ENCODE measurements at regions not wholly inside any gene's neighbourhood (a gene's known extent, or its start where the extent isn't known, plus 50 kb on each side); places are given as distances from the start of the nearest gene placed in this dataset. TPM values are rescaled to one million over a fixed set of nuclear protein-coding genes. Genes with fewer than 3 reads are reported as not detected.
"Not testable (repeated sequence)": the region's sequence is repeated elsewhere in the genome, so short reads cannot be mapped to it uniquely, and the experiment has no call there.

DNA sequence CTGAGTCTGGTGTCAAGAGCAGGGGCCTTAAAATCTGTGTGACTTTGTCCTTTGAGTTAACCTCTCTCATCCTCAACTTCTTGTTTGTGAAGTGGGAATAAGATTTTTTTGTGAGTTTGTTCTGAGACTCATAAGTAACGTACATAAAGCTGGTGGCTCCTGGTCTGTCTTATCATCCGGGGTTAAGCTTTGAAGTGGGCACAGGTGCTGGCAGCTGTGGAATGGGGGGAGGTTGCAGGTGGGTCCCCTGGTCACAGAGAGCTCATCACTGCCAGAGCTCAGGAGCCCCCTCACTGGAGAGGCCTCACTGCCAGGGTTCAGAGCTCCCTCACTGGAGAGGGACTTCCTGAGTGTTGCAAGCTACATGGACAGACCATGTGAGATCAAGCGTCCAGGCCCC, 174.1 kb downstream of the NRN1 start:
- intact Hi-C loops (cut with DNase I): no loop called here
- 84 to 88% (median 84%) methylated on average over 3 of the region's 3 CpGs for WGBS, 3 donors

DNA sequence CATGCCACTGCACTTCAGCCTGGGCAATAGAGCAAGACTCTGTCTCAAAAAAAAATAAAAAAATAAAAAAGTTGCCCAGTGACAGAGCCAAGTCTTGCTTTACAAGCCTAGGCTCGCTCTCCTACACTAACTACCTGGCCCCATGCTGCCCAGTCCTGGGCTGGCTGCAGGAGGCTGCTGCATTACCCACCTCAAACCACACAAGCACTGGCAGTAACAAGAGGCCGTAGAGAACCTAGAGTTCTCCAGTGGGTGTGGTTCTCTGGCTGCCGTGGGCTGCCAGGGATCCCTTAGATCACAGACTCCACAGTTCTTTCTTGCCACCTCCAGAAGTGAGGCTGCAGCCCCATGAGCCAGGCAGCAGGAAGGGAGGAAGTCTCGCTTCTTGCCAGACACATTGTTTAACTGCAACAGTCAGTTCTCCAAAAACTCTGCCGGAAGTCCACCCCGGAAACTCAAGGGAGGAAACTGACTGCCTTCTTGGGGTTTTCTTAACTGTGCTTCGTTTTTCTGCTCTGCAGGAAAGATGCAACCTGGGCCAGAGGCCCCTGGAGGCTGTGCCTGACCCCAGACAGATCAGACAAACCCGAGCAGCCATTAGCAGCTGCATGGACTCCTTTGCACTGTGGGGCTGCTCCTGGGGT, 175.4 kb downstream of the NRN1 start:
- H3K36me3 ChIP-seq; H3K27ac ChIP-seq; H3K27me3 ChIP-seq; DNase-seq; H3K4me3 ChIP-seq; intact Hi-C loops (cut with DNase I); H3K9me3 ChIP-seq; H3K4me1 ChIP-seq (ENCODE audit: insufficient read depth): not testable (repeated sequence)
- WGBS, 3 donors: 40 to 48% (median 42%) methylated on average over 8 of the region's 8 CpGs

More for the DNA sequence above, 174.1 kb downstream of the NRN1 start:
- Histone ChIP-seq H3K9me3 (no peaks in the 10 kb centered on the region), H3K36me3 (no peaks in the 10 kb centered on the region), H3K4me1 (ENCODE audit: insufficient read depth) (no peaks in the 10 kb centered on the region), H3K27me3 (no peaks in the 10 kb centered on the region), H3K27ac (no peak overlapping the region), H3K4me3 (no peak overlapping the region)
- TF ChIP-seq EP300 (IDR thresholded peaks at IDR 0.05) (no peak), POLR2A (IDR thresholded peaks at IDR 0.05) (no peak)
- TF ChIP-seq, protein P1, sequence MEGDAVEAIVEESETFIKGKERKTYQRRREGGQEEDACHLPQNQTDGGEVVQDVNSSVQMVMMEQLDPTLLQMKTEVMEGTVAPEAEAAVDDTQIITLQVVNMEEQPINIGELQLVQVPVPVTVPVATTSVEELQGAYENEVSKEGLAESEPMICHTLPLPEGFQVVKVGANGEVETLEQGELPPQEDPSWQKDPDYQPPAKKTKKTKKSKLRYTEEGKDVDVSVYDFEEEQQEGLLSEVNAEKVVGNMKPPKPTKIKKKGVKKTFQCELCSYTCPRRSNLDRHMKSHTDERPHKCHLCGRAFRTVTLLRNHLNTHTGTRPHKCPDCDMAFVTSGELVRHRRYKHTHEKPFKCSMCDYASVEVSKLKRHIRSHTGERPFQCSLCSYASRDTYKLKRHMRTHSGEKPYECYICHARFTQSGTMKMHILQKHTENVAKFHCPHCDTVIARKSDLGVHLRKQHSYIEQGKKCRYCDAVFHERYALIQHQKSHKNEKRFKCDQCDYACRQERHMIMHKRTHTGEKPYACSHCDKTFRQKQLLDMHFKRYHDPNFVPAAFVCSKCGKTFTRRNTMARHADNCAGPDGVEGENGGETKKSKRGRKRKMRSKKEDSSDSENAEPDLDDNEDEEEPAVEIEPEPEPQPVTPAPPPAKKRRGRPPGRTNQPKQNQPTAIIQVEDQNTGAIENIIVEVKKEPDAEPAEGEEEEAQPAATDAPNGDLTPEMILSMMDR (IDR thresholded peaks at IDR 0.05): no peak
- no peak for DNase-seq

DNA sequence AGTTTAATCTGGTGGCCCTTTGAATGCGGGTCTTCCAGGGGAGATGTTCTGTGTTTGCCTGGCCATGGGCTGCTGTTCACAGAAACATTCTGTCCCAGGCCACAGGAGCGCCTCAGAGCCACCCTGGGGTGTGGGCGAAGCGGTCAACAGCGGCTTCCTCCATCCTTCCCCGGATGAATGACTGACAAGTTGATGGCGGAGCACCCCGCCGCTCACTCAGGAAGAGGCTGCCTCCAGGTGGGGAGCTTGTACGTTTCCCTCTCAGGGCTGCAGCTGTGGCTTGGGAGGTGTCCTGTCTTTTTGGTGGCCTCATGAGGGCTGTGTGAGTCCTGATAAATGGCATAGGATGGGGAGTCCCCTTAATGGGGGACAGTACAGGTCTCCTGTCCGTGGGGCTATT, 178.4 kb downstream of the NRN1 start:
- TF ChIP-seq, protein P1 (IDR thresholded peaks at IDR 0.05): no peak
- no peak for TF ChIP-seq EP300 (IDR thresholded peaks at IDR 0.05)
- TF ChIP-seq POLR2A (IDR thresholded peaks at IDR 0.05): no peak
- no peaks in the 10 kb centered on the region for H3K36me3 ChIP-seq
- H3K9me3 ChIP-seq: no peaks in the 10 kb centered on the region
- H3K4me1 ChIP-seq (ENCODE audit: insufficient read depth): no peaks in the 10 kb centered on the region
- no peaks in the 10 kb centered on the region for H3K27me3 ChIP-seq
- no peak for DNase-seq
- intact Hi-C loops (cut with DNase I): no loop called here
- no peak overlapping the region for H3K4me3 ChIP-seq
- H3K27ac ChIP-seq: no peak overlapping the region
- 26 to 65% (median 39%) methylated on average over 11 of the region's 11 CpGs for WGBS, 3 donors

DNA sequence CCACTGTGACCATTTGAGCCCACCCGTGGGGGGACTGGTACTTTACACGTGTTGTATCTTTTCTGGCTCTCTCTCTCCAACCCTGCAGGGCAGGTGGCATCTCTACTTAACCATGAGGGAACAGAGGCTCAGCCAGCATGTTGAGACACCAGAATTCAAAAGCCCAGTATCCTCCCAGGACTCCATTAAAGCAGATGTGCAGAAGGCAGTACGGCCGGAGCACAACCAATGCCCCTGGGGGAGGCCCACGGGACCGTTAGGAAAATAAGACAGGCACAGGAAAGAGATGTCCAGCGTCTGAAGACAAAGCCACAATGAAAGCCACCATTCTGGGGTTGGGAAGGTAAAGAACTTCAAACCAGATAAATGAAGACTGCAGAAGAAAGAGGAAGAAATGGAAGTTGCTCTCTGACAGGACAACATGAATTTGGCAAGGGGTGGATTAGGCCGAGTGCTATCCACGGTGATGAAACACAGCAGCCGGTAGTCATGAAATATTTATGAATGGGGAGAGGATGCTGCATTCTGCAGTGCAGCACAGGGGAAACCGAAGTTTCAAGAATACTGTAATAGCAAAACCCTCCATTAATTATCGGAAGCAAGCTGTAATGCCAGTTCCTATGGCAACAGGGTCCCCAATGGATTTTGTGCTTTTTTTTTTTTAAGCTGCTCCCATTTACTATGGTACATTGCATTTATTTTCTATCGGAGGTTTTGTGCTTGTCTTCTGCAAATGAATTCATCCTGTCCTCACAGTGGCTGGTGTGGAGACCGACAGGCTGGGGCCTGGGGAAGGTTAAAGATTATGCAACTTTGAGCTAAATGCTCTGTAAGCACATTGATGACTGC, 179.4 kb downstream of the NRN1 start:
- Histone ChIP-seq H3K27ac (no peak overlapping the region), H3K4me1 (ENCODE audit: insufficient read depth) (no peaks in the 10 kb centered on the region), H3K4me3 (no peak overlapping the region), H3K36me3 (no peaks in the 10 kb centered on the region), H3K27me3 (no peaks in the 10 kb centered on the region), H3K9me3 (no peaks in the 10 kb centered on the region)
- no peak for DNase-seq
- TF ChIP-seq POLR2A (IDR thresholded peaks at IDR 0.05): no peak
- TF ChIP-seq EP300 (IDR thresholded peaks at IDR 0.05): no peak
- TF ChIP-seq, protein P1 (IDR thresholded peaks at IDR 0.05): no peak
- intact Hi-C loops (cut with DNase I): no loop called here
- 31 to 36% (median 32%) methylated on average over 14 of the region's 14 CpGs for WGBS, 3 donors

DNA sequence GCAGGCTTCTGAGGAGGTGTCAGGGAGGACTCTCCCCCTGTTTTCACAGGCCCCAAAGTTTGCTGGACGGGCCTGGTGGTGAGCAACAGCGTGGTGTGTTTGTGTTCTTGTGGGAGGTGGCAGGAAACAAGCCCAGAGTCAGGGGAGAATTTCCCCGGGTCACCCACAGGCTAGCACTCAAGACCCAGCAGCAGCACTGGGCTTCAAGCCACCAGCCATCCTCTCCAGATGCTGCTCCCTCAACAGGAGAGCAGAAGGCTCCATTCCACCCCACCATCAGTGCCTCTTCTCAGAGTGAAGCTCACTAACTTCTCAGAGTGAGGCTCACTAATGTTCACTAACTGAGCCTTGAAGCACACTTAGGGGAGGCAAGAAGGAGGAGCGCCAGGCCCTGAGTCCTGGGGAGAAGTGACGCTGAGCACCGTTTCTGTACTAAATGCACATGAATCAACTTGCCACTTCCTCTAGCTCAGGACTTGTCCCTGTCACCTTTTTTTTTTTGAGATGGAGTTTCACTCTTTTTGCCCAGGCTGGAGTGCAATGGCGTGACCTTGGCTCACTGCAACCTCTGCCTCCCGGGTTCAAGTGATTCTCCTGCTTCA, 182.2 kb downstream of the NRN1 start:
- H3K27ac ChIP-seq; H3K36me3 ChIP-seq; intact Hi-C loops (cut with DNase I); H3K9me3 ChIP-seq; H3K4me1 ChIP-seq (ENCODE audit: insufficient read depth); DNase-seq; H3K4me3 ChIP-seq; H3K27me3 ChIP-seq: not testable (repeated sequence)
- WGBS, 3 donors: 90 to 94% (median 92%) methylated on average over 8 of the region's 8 CpGs

Small RNA genes lying in the stretch of these regions (small RNA-seq; reads per million reads assigned to genes)
- not detected for gene RN7SL221P

Data from ovary (tissue), 7 donors.